RKO (cell line): ENCODE measurements at regions not wholly inside any gene's neighbourhood (a gene's known extent, or its start where the extent isn't known, plus 50 kb on each side); places are given as distances from the start of the nearest gene placed in this dataset.
A peak's percentile ranks its signal among the peaks of the same experiment; 100 is the strongest.
"Not testable (repeated sequence)": the region's sequence is repeated elsewhere in the genome, so short reads cannot be mapped to it uniquely, and the experiment has no call there.

Experiments used
- DNase-seq: peaks from one replicate; pipeline ENCODE4 v3.0.0-alpha.2; 2016; ENCODE audit warnings: low spot score

GRCh38 chr11:23869671-23870070, 627.2 kb upstream of the LUZP2 start:
- no peak for DNase-seq

- DNase-seq: no peak
Observed at GRCh38 chr11:23873406-23873805, 623.4 kb upstream of the LUZP2 start.

- DNase-seq: no peak
Observed at GRCh38 chr11:23875176-23875850, 621.5 kb upstream of the LUZP2 start.

GRCh38 chr11:23883426-23884048, 613.3 kb upstream of the LUZP2 start:
- DNase-seq: not testable (repeated sequence)

- DNase-seq: no peak
Observed at GRCh38 chr11:23884341-23884740, 612.5 kb upstream of the LUZP2 start.

DNA sequence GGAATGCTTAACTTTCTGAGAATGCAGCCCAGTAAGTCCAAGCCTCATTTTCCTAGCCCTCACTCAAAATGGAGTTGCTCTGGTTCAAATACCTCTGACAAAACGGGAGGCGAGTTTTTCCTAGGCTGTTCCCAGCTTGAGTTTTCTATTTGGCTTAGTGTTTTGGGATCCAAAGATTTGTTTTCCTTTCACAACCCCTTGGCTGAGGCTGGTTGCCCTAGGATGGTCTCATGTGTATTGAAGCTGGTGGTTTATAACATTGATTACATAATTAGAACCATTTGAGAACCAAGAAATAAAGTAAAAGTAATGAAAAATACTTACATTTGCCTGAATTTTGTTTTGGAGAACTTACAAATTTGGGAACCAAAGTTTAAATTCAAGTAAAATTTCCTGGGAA, 611.1 kb upstream of the LUZP2 start:
- DNase-seq: no peak

DNA sequence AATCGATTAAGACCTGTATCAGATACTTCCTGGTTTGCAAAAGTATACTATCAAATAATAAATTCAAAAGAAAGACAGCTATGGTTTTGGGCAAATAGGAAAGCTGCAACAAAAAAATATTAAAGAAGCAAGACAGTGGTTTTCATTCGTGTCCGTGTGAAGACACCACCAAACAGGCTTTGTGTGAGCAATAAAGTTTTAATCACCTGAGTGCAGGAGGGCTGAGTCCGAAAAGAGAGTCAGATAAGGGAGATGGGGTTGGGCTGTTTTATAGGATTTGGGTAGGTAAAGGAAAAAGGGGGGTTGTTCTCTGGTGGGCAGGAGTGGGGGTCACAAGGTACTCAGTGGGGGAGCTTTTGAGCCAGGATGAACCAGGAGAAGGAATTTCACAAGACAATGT, 609.7 kb upstream of the LUZP2 start:
- DNase-seq: not testable (repeated sequence)

GRCh38 chr11:23893126-23893525, 603.7 kb upstream of the LUZP2 start:
- DNase-seq: no peak

GRCh38 chr11:23897453-23898286, 599.2 kb upstream of the LUZP2 start:
- DNase-seq: no peak

DNA sequence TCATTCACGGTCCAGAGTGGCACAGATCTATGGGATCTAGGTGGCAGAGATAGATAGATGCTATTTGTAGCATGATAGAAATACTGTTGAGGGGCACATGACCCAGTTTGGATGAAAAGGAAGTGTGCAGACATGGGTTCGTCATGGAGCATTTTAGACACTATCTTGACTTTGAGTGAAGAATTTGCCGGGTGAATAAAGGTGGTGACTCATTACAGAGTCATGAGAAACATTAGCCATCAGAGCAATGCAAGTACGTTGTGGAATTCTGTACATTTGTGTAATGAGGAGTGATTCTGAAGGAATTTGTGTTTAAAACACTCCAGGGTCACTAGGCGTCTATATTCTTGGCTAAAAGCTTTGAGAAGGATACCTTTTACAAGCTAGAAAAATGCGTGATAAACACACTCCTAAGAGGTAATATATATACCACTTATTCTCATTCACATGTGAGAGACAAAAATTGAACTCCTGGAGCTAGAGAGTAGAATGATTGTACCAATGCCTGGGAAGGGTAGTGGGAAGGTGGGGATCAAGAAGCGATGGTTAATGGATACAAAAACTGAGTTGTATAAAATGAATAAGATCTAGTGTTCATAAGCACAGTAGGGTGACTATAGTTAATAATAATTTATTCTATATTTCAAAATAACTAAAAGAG, 593.7 kb upstream of the LUZP2 start:
- DNase-seq: peak; percentile 85

DNA sequence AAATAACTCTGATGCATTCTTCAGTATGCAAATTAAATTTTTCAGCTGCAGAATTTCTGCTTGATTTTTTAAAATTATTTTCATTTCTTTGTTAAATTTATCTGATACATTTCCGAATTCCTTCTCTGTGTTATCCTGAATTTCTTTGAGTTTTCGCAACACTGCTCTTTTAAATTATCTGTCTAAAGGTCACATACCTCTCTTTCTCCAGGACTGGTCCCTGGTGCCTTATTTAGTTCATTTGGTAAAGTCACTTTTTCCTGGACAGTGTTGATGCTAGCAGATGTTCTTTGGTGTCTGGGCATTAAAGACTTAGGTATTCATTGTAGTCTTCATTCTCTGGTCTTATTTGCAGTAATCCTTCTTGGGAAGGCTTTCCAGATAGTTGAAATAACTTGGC, 577.4 kb upstream of the LUZP2 start:
- no peak for DNase-seq

- no peak for DNase-seq
Observed at GRCh38 chr11:23923357-23923756, 573.5 kb upstream of the LUZP2 start.

- DNase-seq: no peak
Observed at GRCh38 chr11:23924226-23924625, 572.6 kb upstream of the LUZP2 start.

DNA sequence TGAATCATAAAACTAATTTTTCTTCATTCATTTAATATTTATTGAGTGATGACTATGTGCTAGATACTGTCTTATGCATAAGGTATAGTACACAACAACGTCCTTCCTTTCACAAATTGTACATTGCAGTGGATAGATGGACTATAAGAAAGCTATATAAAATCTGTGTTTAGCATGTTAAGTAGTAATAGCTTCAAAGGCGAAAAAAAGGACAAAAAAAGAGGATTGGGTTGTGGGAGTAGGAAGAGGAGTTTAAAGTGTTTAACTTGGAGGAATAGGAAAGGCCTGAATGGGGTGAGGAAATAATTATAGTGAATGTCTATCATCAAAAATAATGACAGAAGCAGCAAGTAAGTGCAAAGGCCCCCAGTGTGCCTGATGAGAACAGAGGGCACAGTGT, 565.4 kb upstream of the LUZP2 start:
- DNase-seq: no peak

GRCh38 chr11:23932485-23932898, 564.4 kb upstream of the LUZP2 start:
- DNase-seq: no peak

DNA sequence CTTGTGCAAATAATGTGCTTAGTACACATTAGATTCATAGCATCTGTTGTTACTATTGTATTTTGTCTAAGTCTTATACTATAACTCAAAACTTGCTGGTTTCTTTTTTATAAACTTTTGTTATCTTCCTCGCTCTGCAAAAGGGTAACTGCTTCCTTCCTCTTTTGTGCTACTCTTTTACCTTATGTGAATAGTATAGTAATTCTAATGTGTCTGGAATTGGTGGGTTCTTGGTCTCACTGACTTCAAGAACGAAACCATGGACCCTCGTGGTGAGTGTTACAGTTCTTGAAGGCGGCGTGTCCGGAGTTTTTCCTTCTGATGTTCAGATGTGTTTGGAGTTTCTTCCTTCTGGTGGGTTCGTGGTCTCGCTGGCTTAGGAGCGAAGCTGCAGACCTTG, 563.1 kb upstream of the LUZP2 start:
- no peak for DNase-seq

GRCh38 chr11:23934671-23935270, 562.1 kb upstream of the LUZP2 start:
- not testable (repeated sequence) for DNase-seq

GRCh38 chr11:23942117-23942815, 554.6 kb upstream of the LUZP2 start:
- not testable (repeated sequence) for DNase-seq

GRCh38 chr11:23944923-23945322, 551.9 kb upstream of the LUZP2 start:
- no peak for DNase-seq

DNA sequence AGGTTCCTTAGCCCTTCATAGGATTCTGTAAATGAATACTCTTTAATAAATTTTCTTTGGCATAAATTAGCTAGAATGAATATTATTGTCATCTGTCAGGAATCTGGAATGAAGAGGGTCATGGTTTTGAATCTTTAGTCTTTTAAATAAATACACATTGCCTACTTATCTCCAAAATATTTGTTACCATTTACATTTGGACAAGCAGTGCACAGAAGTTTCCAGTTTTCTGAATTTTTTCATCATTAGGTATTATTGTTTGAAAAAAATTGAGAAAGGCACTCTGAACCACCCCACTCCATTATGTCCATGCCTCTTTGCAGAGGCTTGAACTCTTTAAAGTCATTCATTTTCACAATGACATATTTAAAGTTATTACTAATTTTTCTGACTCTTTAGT, 549.0 kb upstream of the LUZP2 start:
- DNase-seq: no peak

- DNase-seq: no peak
Observed at GRCh38 chr11:23948851-23949250, 548.0 kb upstream of the LUZP2 start.
